HS-5 (cell line): ENCODE measurements at regions not wholly inside any gene's neighbourhood (a gene's known extent, or its start where the extent isn't known, plus 50 kb on each side); places are given as distances from the start of the nearest gene placed in this dataset.

Experiments
- DNase-seq: peaks from one replicate; pipeline ENCODE4 v3.0.0-alpha.2; 2012; ENCODE audit warnings: low read depth

GRCh38 chr2:46850742-46851141, 64.9 kb downstream of the MCFD2 start:
- DNase-seq: no peak

- no peak for DNase-seq
Measured at GRCh38 chr2:46849721-46850556, 65.7 kb downstream of the MCFD2 start.

DNA sequence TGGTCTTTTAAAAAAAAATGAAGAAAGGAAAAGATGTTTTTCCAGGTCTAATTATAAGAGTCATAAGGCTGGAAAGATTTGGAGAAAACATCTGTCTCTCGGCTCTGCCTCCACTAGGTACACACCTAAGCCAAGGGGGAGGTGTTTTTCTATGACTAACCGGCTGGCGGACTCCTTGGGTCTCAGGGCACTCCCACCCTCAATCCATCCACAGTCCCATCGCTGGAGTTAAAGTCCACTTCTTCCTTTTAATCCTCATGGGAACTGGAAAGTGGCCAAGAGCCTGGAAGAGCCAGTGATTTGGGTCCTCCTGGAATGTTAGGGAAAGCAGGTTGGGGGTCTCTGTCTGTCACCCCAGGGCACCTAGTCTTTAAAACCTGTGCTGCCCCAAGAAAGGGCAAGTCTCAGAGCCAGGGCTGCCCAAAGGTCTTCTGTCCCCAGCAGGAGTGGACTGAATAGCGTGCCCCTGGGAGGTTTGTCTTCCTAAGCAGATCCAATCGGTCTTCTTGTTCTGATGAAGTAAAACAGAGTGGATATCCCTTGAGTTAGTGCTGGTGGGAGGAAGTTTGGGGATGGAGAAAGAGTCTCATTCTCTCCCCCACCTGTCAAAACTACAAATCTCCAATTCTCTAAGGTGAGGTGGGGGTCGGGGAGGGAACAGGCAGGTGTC, 66.4 kb downstream of the MCFD2 start:
- DNase-seq: no peak

DNA sequence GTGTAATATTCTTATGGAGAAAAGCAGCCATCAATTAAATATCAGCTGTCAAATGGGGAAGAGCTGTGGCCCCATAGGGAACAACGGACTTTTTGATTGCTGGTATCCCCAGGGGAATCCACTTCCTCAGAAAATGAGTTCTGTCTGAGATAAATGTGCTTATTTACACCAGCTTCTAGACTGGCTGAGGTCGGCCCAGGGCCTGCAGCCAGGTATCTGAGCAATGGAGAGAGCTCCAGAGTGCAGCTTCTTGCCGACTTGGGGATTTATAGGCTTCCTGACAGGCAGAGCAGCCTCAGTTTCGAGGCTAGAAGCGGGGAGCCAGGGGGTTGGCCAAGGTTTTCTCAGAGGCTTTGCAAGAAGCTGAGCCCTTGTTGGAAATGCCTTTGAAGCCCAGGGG, 67.2 kb downstream of the MCFD2 start:
- DNase-seq: no peak

- DNase-seq: no peak
Measured at GRCh38 chr2:46847726-46848412, 67.7 kb downstream of the MCFD2 start.

GRCh38 chr2:46847185-46847710, 68.4 kb downstream of the MCFD2 start:
- no peak for DNase-seq

GRCh38 chr2:46846536-46846935, 69.1 kb downstream of the MCFD2 start:
- no peak for DNase-seq

DNA sequence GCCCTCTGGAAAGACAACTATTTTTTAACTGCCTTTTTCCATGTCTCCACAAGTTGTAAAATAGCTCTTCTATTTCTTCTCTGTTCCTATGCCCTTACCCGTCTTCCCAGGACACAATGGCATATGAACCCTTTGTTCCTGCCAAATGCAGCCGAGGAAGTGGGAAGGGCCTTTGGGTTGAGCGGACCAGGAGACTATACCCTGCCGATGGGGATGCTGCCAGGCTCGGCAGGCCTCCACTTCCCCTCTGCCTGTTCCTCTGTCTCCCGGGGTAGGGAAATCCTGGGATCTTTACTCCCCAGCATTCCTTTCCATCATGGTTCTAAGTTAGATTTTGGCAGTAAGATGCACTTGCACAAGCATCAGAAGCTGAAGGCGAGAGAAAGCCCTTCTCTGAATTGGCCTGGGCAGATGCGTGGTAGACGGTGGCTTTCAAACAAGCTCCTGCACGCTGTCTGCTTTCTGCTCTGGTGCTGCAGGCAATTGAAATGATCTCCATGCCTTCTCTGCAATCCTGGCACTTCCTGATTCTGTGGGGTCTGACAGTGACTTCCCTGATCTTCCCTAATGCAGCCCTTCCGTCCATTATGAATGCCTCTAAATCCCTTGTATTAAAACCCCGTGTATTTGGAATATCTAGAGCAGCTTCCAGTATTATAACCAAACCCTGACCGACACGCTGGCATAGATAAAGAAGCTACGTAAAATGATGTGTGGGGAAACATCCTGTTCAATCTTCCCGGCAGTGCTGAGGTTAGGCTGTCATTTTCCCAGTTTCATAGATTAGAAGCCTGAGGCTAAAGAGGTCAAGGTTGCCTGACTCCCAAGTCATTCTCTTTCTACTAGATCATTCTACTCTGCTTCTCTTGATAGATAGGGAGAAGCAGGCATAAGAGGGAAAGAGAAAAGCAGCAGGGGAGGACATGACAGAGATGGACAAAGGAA, 69.8 kb downstream of the MCFD2 start:
- DNase-seq: no peak

- DNase-seq: no peak
Measured at GRCh38 chr2:46844443-46844842, 71.2 kb downstream of the MCFD2 start.

GRCh38 chr2:46844034-46844433, 71.6 kb downstream of the MCFD2 start:
- no peak for DNase-seq

- no peak for DNase-seq
Measured at GRCh38 chr2:46843316-46843715, 72.3 kb downstream of the MCFD2 start.

GRCh38 chr2:46842876-46843275, 72.7 kb downstream of the MCFD2 start:
- DNase-seq: no peak

- no peak for DNase-seq
Measured at GRCh38 chr2:46841621-46842020, 74.0 kb downstream of the MCFD2 start.

GRCh38 chr2:46839045-46839444, 76.6 kb downstream of the MCFD2 start:
- no peak for DNase-seq

DNA sequence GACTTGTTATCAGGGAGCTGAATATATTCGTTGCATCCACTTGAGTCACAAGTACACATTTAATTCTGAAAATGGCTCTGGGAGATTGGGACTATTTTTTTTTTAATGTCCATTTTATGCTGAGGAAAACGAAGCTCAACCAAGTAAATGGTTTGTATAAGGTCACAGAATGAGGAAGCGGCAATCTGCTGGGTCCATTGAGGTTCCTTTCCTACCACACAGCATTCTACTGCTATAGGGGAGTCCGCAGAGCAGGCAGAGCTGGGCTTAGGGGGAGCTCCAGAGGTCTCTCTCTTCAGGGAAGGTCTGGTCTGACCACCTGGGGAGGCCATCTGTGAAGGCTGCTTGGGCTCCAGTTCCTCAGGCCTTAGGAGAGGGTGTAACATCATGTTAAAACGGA, 77.9 kb downstream of the MCFD2 start:
- DNase-seq: no peak

DNA sequence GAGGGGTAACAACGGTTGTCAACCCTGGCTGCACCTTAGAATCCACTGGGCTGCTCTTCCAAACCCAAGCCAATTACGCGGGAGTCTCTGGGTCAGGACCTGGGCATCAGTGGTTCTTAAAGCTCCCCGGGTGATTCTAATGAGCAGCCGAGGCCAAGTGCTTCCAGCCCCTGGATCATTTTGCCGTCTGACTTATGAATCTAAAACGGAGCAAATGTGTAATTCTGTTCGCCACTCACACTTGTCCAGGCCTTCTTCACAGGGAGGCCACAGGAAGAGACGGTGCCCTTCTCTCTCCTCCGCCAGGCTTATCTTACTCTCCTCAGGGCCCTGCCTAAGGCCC, 78.5 kb downstream of the MCFD2 start:
- no peak for DNase-seq

- no peak for DNase-seq
Measured at GRCh38 chr2:46836295-46837111, 79.1 kb downstream of the MCFD2 start.

- no peak for DNase-seq
Measured at GRCh38 chr2:46835520-46835919, 80.1 kb downstream of the MCFD2 start.

- DNase-seq: no peak
Measured at GRCh38 chr2:46832543-46832942, 83.1 kb downstream of the MCFD2 start.

GRCh38 chr2:46831869-46832265, 83.7 kb downstream of the MCFD2 start:
- no peak for DNase-seq
